Keratinocyte (primary cell): ENCODE measurements at regions not wholly inside any gene's neighbourhood (a gene's known extent, or its start where the extent isn't known, plus 50 kb on each side); places are given as distances from the start of the nearest gene placed in this dataset.

Experiments
- CTCF ChIP-seq, 3 experiments: IDR thresholded peaks in 1 of 3; conservative IDR thresholded peaks in 1 of 3; optimal IDR thresholded peaks in 1 of 3; 2 replicates in 2 of 3; 3 replicates in 1 of 3; pipeline versions ENCODE3 to v1.5.1; 2011; ENCODE audit warnings: low read length in 3 of 3, mild to moderate bottlenecking in 3 of 3, moderate library complexity in 2 of 3, control low read depth in 1 of 3, inconsistent platforms in 1 of 3; ENCODE audit not compliant: insufficient read depth in 2 of 3; ENCODE audit errors: extremely low read depth in 1 of 3
- EZH2 ChIP-seq: IDR thresholded peaks from one replicate; pipeline ENCODE4 v1.6.1; 2012; ENCODE audit warnings: inconsistent platforms, mild to moderate bottlenecking, low read length, moderate library complexity

- TF ChIP-seq CTCF (optimal IDR thresholded peaks at IDR 0.05 in 1 of 3, IDR thresholded peaks at IDR 0.05 in 1 of 3, conservative IDR thresholded peaks at IDR 0.05 in 1 of 3; ENCODE audit: extremely low read depth in 1 of 3, insufficient read depth in 2 of 3, low read length in 3 of 3) (no peak), EZH2 (no peak)
Measured at GRCh38 chr5:2920312-2920711, 168.8 kb upstream of the IRX2 start.
